A549 (cell line): ENCODE measurements at regions not wholly inside any gene's neighbourhood (a gene's known extent, or its start where the extent isn't known, plus 50 kb on each side); places are given as distances from the start of the nearest gene placed in this dataset.

Source experiments
- ATAC-seq, 2 experiments: fragments of 200-7000 bp in 1 of 2; fragments of >200 bp in 1 of 2; cut with Nextera tagmentation in 1 of 2; cut with Tn5 transposase in 1 of 2; 3 replicates each; pipeline versions ENCODE4 v1.8.0 to v1.9.1; 2018 to 2020; ENCODE audit warnings: mild to moderate bottlenecking in 1 of 2, moderate library complexity in 1 of 2
- CTCF ChIA-PET: fragments of 300-600 bp; sonication (Branson Sonifier 250); formaldehyde crosslinking; extraction: SDS; loops from one replicate; lab custom pipeline; 2021; ENCODE audit warnings: antibody characterized with exemption, inconsistent platforms; lab: Yijun Ruan, JAX
- POLR2A ChIA-PET: fragments of 350-600 bp; formaldehyde crosslinking; extraction: SDS; loops from one replicate; lab custom pipeline; 2021; ENCODE audit warnings: antibody characterized with exemption, inconsistent platforms; lab: Yijun Ruan, JAX
- DNase-seq, 2 experiments: peaks; one replicate each; pipeline versions ENCODE4 v3.0.0 to v3.0.0-alpha.2; 2011 to 2016; ENCODE audit warnings: low read depth in 1 of 2, low spot score in 1 of 2
- FAIRE-seq: peaks from 2 replicates; lab custom pipeline; 2011; peaks lifted over from hg19 to GRCh38; lab: Jason Lieb, UNC
- H3K27ac ChIP-seq, 2 experiments: fragments of >200 bp; sonication (Bioruptor Twin); formaldehyde crosslinking; 3 replicates each; pipeline ENCODE4 v1.5.1; 2016 to 2017
- H3K4me1 ChIP-seq: fragments of >200 bp; sonication (Bioruptor Twin); formaldehyde crosslinking; 3 replicates; pipeline ENCODE4 v1.6.1; 2016
- H3K4me2 ChIP-seq: fragments of >200 bp; sonication (Bioruptor Twin); formaldehyde crosslinking; 3 replicates; pipeline ENCODE4 v1.6.1; 2016
- H3K4me3 ChIP-seq: fragments of >200 bp; sonication (Bioruptor Twin); formaldehyde crosslinking; 3 replicates; pipeline ENCODE4 v1.5.1; 2016
- H3K9me3 ChIP-seq: fragments of >200 bp; sonication (Bioruptor Twin); formaldehyde crosslinking; 3 replicates; pipeline ENCODE4 v1.6.1; 2016
- ATOH8 ChIP-seq: fragments of 250-450 bp; sonication (Bioruptor Pico); IDR thresholded peaks from 2 replicates; pipeline ENCODE4 v1.5.0; 2020; ENCODE audit warnings: low read depth, mild to moderate bottlenecking, moderate library complexity
- CBX2 ChIP-seq: fragments of 200-600 bp; sonication (generic); IDR thresholded peaks from 2 replicates; pipeline ENCODE4 v1.6.1; 2016; ENCODE audit warnings: low read depth, mild to moderate bottlenecking, borderline replicate concordance
- CBX8 ChIP-seq: fragments of 200-600 bp; sonication (generic); IDR thresholded peaks from 2 replicates; pipeline ENCODE4 v1.6.1; 2016
- CHD4 ChIP-seq: fragments of 200-600 bp; sonication (generic); IDR thresholded peaks from 2 replicates; pipeline ENCODE4 v1.6.1; 2016; ENCODE audit warnings: antibody characterized with exemption, mild to moderate bottlenecking, borderline replicate concordance
- CTCF ChIP-seq: fragments of >200 bp; sonication (Bioruptor Twin); formaldehyde crosslinking; IDR thresholded peaks from 3 replicates; pipeline ENCODE4 v1.5.1; 2016
- EHF ChIP-seq: fragments of 250-450 bp; sonication (Bioruptor Pico); IDR thresholded peaks from 2 replicates; pipeline ENCODE4 v1.5.0; 2020; ENCODE audit warnings: mild to moderate bottlenecking
- ESRRA ChIP-seq: fragments of 150-350 bp; IDR thresholded peaks from 2 replicates; pipeline ENCODE4 v1.6.1; 2014; ENCODE audit warnings: mild to moderate bottlenecking, low read length, borderline replicate concordance
- FOSB ChIP-seq: fragments of 250-450 bp; sonication (Bioruptor Pico); IDR thresholded peaks from 2 replicates; pipeline ENCODE4 v1.5.0; 2020; ENCODE audit warnings: mild to moderate bottlenecking, moderate library complexity
- FOSL2 ChIP-seq, 2 experiments: fragments of 450-650 bp in 1 of 2; fragments of >200 bp in 1 of 2; sonication (Bioruptor Twin) in 1 of 2; formaldehyde crosslinking; IDR thresholded peaks; 2 replicates each; pipeline versions ENCODE4 v1.5.0 to v1.6.1; 2016 to 2020; ENCODE audit warnings: mild to moderate bottlenecking in 1 of 2, moderate library complexity in 1 of 2
- FOXS1 ChIP-seq: fragments of 250-450 bp; sonication (Bioruptor Pico); IDR thresholded peaks from 2 replicates; pipeline ENCODE4 v1.5.0; 2020; ENCODE audit warnings: mild to moderate bottlenecking, moderate library complexity
- GATA3 ChIP-seq: IDR thresholded peaks from 2 replicates; pipeline ENCODE4 v1.6.1; 2012; ENCODE audit warnings: borderline replicate concordance
- HES2 ChIP-seq: fragments of >200 bp; sonication (Bioruptor Twin); formaldehyde crosslinking; IDR thresholded peaks from 2 replicates; pipeline ENCODE4 v1.6.1; 2016
- KDM1A ChIP-seq: fragments of 200-600 bp; sonication (generic); IDR thresholded peaks from 2 replicates; pipeline ENCODE4 v1.6.1; 2016; ENCODE audit warnings: low read depth, mild to moderate bottlenecking
- MAFK ChIP-seq: fragments of 450-650 bp; IDR thresholded peaks from 2 replicates; pipeline ENCODE4 v1.6.1; 2014; ENCODE audit not compliant: partially characterized antibody
- MAX ChIP-seq: IDR thresholded peaks from 2 replicates; pipeline ENCODE4 v1.6.1; 2012
- MYC ChIP-seq: IDR thresholded peaks from 2 replicates; pipeline ENCODE4 v1.6.1; 2012; ENCODE audit warnings: mild to moderate bottlenecking, inconsistent platforms, low read length, improper control_type of control experiment, borderline replicate concordance
- NFE2L2 ChIP-seq: fragments of 150-350 bp; conservative IDR thresholded peaks from 2 replicates; pipeline ENCODE4 v1.6.1; 2014; ENCODE audit warnings: low read length
- NPAS2 ChIP-seq: fragments of 250-450 bp; sonication (Bioruptor Pico); IDR thresholded peaks from 2 replicates; pipeline ENCODE4 v1.8.0; 2022; ENCODE audit warnings: mild to moderate bottlenecking, moderate library complexity, borderline replicate concordance
- PBX3 ChIP-seq: IDR thresholded peaks from 2 replicates; pipeline ENCODE4 v1.6.1; 2012
- RARB ChIP-seq: fragments of 250-450 bp; sonication (Bioruptor Pico); IDR thresholded peaks from 2 replicates; pipeline ENCODE4 v1.8.0; 2021; ENCODE audit warnings: mild to moderate bottlenecking, moderate library complexity
- RCOR1 ChIP-seq: fragments of 150-350 bp; IDR thresholded peaks from 2 replicates; pipeline ENCODE4 v1.6.1; 2014; ENCODE audit warnings: antibody characterized with exemption, low read length, low read depth
- REST ChIP-seq: fragments of 200-600 bp; sonication (generic); IDR thresholded peaks from 2 replicates; pipeline ENCODE4 v1.6.1; 2016; ENCODE audit warnings: antibody characterized with exemption, mild to moderate bottlenecking, moderate library complexity
- TFCP2L1 ChIP-seq: fragments of 250-450 bp; sonication (Bioruptor Pico); IDR thresholded peaks from 2 replicates; pipeline ENCODE4 v1.5.0; 2021; ENCODE audit warnings: mild to moderate bottlenecking
- ZC3H11A ChIP-seq: fragments of 450-650 bp; IDR thresholded peaks from 2 replicates; pipeline ENCODE4 v1.6.1; 2014; ENCODE audit warnings: antibody characterized with exemption, mild to moderate bottlenecking
- ZSCAN20 ChIP-seq: fragments of 250-450 bp; sonication (Bioruptor Pico); IDR thresholded peaks from 2 replicates; pipeline ENCODE4 v1.8.0; 2022; ENCODE audit warnings: mild to moderate bottlenecking, moderate library complexity
- WGBS: methylation state at CpG from one replicate; pipeline ENCODE4 v1.1.6; 2017; ENCODE audit errors: missing lambda C conversion rate; 5-methylcytosine and 5-hydroxymethylcytosine counted together

- no peaks in the 10 kb centered on the region for H3K4me1 ChIP-seq
- H3K27ac ChIP-seq: no peak overlapping the region
- 60% methylated on average over 3 of the region's 3 CpGs for WGBS
- ChIA-PET CTCF (no interaction called here), POLR2A (no interaction called here)
- no peak overlapping the region for H3K4me2 ChIP-seq
- no peak for TF ChIP-seq FOSL2 (IDR thresholded peaks at IDR 0.05)
- no peak for TF ChIP-seq FOSL2 (CRISPR knock-in tag; IDR thresholded peaks at IDR 0.05)
- no peak for TF ChIP-seq ZSCAN20 (CRISPR knock-in tag)
- no peak for TF ChIP-seq ATOH8 (CRISPR knock-in tag)
- TF ChIP-seq CBX8: no peak
- no peak for TF ChIP-seq RCOR1
- TF ChIP-seq ESRRA: no peak
- no peak for TF ChIP-seq FOXS1 (CRISPR knock-in tag)
- TF ChIP-seq MAX: no peak
- TF ChIP-seq NPAS2 (CRISPR knock-in tag): no peak
- no peak for TF ChIP-seq ZC3H11A
- TF ChIP-seq HES2: no peak
- TF ChIP-seq CTCF: no peak
- TF ChIP-seq NFE2L2: no peak
- TF ChIP-seq KDM1A: no peak
- FAIRE-seq (no peak), ATAC-seq (no peak), DNase-seq (no peak)
- no peaks in the 10 kb centered on the region for H3K9me3 ChIP-seq
- H3K4me3 ChIP-seq: no peak overlapping the region
These were observed 185.9 kb upstream of the MAF start for GRCh38 chr16:79786389-79786788.

GRCh38 chr16:79784007-79784406 lies 183.5 kb upstream of the MAF start:
- CTCF ChIA-PET: interaction anchor here (0.6 kb wide), 2 partner anchors 380 to 402 kb away, joined by 3 read pairs; no protein-coding TSS in a partner anchor
- H3K9me3 ChIP-seq: no peaks in the 10 kb centered on the region
- POLR2A ChIA-PET: no interaction called here
- no peak overlapping the region for H3K27ac ChIP-seq
- no peak overlapping the region for H3K4me3 ChIP-seq
- 77% methylated on average over 5 of the region's 5 CpGs for WGBS
- FAIRE-seq (no peak), DNase-seq (no peak), ATAC-seq (no peak)
- TF ChIP-seq ZC3H11A (no peak), RARB (CRISPR knock-in tag) (no peak), CBX2 (no peak), FOXS1 (CRISPR knock-in tag) (no peak), CHD4 (no peak), FOSB (no peak), MYC (no peak), HES2 (no peak), GATA3 (no peak), REST (no peak), EHF (CRISPR knock-in tag) (no peak), PBX3 (no peak), MAFK (no peak), RCOR1 (no peak), TFCP2L1 (no peak)
- H3K4me2 ChIP-seq: no peak overlapping the region
- no peaks in the 10 kb centered on the region for H3K4me1 ChIP-seq
